ENCODE measurements at regions not wholly inside any gene's neighbourhood (a gene's known extent, or its start where the extent isn't known, plus 50 kb on each side); places are given as distances from the start of the nearest gene placed in this dataset.

DNA sequence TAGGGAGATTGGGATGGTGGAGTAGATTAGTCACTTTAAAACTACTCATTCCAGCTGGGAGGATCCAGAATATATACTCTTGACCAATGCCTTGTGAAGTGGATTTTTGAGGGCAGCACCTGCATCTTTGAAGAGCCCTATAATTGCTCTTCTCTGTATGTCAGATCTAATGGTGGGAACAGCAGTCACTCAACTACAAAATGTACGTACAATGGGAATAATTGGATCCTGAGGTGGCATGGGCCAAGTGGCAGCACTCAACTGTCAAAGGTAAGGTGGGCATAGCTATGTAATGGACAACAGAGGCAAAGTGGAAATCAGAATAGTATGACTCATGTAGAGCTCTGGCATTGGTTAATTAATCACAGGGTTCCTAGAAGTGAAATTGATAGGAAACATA, 51.6 kb upstream of the KIAA0040 start:
- no peak overlapping the region for H3K4me3 ChIP-seq (ENCODE audit: low read depth, low read length)
- TF ChIP-seq, protein P1, sequence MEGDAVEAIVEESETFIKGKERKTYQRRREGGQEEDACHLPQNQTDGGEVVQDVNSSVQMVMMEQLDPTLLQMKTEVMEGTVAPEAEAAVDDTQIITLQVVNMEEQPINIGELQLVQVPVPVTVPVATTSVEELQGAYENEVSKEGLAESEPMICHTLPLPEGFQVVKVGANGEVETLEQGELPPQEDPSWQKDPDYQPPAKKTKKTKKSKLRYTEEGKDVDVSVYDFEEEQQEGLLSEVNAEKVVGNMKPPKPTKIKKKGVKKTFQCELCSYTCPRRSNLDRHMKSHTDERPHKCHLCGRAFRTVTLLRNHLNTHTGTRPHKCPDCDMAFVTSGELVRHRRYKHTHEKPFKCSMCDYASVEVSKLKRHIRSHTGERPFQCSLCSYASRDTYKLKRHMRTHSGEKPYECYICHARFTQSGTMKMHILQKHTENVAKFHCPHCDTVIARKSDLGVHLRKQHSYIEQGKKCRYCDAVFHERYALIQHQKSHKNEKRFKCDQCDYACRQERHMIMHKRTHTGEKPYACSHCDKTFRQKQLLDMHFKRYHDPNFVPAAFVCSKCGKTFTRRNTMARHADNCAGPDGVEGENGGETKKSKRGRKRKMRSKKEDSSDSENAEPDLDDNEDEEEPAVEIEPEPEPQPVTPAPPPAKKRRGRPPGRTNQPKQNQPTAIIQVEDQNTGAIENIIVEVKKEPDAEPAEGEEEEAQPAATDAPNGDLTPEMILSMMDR (conservative IDR thresholded peaks at IDR 0.05; ENCODE audit: low read depth, low read length): no peak
- no peak for DNase-seq (ENCODE audit: low read depth)
